Stimulated activated CD8-positive, alpha-beta memory T cell treated with anti-CD3 and anti-CD28 coated beads, Interleukin-4, amount 100 ng/mL, for 1 hour (primary cell): ENCODE measurements at regions not wholly inside any gene's neighbourhood (a gene's known extent, or its start where the extent isn't known, plus 50 kb on each side); places are given as distances from the start of the nearest gene placed in this dataset.

Experiments
- DNase-seq, 2 donors: peaks; one replicate each; pipeline ENCODE4 v3.0.0-alpha.2; 2020; ENCODE audit warnings: low read depth in 2 of 2, low spot score in 1 of 2

DNA sequence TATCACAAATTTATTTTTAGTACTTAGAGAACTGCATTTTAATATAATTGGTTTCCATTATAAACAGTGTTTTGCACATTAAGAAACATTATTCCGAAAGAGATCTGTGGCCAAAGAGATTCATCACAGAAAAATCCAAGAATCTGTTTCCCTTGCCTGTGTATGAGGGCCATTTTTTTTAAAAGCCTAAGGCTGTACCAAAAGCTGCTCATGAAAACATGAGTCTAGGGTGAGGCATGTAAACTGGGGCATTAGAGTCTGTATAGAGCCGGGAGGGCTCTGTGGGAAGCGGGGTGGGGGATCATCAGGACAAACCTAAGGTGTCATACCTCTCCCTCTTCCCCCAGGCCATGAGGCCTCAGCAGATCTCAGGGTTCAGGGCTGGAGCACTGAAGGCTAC, 223.8 kb downstream of the FBXO15 start:
- DNase-seq, result no peak

DNA sequence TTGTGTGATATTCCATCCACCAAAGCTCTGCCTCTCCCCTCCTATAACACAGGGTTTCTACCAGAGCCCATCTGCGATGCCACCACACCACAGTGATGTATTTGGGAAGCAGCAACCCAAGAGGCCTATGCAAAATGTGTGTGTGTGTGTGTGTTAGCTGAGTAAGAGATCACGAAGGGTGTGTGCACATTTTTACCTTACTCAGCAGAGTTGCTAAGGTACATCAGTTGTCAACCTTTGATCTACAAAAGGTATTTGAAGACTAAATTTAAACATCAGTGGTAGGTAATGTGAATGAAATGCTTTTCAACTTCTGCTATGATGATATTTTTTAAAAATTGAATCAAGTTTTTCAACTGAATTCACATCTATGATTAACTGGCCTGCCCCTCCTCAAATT, 227.6 kb downstream of the FBXO15 start:
- DNase-seq, result no peak

DNA sequence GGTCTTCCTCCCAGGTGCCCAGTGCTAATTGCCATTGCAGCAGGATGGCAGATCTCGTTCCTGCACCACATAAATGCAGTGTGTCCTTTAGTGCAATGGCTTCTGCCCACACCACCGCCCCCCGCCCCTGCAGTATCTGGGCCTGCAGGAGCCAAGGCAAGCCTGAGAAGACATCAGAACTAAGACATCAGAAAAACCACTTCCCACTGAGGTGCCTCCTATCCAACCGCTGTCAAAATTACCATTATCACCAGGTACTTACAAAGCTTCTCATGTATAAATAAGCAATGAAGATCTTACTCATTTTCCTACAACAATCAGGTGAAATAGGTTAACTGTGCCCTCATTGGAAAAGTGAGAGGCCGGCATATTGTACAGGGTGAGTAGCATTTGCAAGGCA, 228.8 kb downstream of the FBXO15 start:
- DNase-seq, result no peak

DNA sequence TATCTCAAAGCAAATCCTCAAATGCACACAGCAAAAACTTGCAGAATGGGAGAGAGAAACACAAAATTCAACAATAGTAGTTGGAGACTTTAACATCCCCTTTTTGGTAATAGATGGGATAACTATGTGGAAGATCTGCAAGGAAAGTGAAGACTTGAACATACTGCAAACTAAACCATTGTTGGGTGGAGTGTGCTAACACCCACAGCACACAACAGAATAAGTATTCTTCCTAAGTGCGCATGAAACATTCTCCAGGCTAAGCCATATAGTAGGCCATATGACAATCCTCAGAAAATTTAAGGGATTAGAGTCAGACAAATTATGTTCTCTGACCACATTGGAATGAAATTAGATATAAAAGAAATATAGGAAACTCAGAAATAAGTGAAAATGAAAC, 230.6 kb downstream of the FBXO15 start:
- no peak for DNase-seq

DNA sequence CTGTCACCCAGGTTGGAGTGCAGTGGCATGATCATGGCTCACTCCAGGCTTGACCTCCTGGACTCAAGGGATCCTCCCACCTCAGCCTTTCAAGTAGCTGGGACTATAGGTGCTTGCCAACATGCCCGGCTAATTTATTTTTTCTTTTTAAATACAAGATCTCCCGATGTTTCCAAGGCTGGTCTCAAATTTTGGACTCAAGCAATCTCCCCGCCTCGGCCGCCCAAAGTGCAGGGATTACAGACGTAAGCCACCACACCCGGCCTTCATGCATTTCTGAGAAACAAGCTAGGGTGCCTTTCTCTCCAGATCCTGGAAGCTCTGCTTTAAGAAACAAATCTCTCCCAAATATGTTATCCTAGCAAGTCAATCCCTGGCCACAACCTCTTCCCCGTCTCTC, 234.1 kb downstream of the FBXO15 start:
- DNase-seq, result no peak

DNA sequence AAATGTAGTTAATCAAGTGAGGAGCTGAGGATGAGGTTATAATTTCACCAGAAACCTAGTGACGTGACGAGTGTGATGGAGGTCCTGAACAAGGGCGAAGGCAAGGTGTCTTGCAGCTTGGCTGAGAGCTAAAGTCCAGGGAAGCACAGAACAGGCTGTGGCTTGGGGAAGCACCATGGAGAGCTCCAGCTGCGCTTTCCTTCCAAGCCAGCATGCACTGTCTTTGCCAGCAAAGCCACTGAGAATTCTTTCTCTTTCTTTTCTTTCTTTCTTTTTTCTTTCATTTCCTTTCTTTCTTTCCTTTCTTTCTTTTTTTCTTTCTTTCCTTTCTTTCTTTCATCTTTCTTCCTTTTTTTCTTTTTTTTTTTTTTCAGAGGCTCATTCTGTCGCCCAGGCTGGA, 239.3 kb downstream of the FBXO15 start:
- DNase-seq, result no peak

DNA sequence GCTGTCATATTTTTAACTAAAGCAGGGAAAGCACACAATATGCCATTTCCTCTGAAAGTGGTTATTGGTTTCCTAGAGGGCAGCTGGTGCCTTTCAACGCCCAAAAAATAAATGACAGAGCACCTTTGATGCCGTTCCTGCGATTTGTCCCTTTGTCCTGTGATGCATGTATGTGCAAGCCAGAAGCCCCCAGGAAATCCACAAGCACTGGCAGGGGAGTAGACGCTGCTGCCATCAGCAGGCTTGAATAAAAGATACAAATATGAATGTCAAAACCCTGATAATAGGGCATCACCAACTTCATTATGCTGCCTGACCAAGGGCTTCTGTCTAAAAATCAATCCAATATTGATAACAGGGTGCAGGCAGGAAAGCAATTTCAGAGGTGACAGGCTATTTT, 246.1 kb downstream of the FBXO15 start:
- DNase-seq, result no peak

DNA sequence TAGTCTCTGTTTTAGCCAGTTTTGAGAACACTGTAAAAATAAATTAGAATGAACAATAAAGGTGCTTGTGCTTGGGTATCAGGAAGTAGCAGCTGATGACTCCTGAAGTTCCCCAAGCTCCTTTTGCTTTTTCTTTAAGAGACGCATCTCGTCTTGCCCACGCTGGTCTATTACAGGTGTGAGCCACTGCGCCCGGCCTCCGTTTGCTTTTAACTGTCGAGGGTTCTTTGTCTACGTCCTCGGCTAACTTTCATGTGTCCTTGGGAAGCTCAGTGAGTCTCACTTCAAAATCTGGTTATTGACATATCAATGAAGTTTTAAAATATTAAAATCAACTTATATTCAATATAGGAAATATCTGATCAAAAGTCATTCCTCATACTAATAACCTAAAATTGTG, 246.5 kb downstream of the FBXO15 start:
- DNase-seq, result no peak

DNA sequence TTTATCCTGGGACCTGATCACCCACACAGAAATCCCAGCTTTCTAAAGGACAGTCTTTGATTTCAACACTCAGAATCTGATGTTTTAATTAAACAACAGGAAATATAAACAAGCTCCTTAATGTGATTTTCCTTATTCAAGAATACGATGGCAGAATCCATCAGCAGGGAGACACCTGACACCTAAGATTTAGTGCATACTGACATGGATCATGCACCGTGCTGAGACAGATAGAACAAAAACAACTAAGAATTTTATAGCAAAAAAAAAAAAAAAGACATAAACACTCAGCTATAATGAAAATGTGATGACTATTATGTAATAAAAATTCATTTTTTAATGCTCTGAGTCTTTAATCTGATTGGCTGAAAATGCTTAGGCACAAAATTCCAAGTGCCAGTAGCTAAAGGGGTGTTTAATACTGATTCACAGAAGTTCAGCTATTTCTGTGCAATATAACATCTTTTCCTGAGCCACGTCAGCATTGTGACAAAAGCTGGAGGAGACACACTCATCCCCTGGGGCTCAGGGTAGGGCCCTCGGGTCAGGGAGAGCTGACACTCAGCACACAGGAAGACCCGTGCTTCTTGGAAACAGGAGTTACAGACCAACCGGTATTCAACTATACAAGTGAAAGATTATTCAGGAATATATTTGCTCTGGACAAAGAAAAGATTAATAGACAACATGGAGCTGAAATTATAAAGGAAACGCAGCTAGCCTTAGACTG, 247.4 kb downstream of the FBXO15 start:
- no peak for DNase-seq

DNA sequence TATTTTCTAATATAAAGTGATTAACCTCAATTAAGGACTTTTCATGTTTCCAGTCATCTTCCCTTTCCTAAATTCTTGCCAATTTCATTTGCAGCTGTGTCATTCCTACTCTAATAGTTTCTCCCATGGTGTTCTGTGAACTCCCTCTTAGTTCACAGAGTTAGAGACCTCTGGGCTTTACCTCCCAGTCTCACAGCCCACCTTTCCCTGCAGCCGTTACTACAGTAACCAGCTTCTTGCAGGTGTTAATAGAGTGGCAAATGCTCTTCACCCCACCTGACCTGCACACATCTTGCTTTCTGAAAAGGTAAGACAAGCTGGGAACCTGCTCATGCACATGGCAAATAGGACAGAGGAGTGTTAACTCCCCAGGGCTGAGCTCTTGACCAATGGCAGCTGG, 250.1 kb downstream of the FBXO15 start:
- no peak for DNase-seq

DNA sequence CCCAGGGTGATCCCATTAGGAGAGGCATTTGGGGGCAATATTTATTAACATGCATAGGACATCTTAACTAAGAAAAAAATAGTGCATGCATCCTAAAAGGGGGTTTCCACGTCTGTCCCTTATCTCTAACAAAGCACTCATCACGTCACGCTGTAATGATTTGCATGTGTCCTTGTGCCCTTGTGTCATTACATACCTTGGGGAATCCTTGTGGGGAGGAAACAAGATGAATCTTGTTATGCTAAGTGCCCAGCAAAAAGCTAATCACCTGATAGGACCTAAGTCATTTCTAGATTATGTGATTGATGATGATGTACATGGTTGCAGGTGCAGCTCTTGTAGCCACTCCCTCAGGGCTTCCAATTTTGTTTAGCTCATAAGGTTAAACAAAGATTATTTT, 250.9 kb downstream of the FBXO15 start:
- no peak for DNase-seq

DNA sequence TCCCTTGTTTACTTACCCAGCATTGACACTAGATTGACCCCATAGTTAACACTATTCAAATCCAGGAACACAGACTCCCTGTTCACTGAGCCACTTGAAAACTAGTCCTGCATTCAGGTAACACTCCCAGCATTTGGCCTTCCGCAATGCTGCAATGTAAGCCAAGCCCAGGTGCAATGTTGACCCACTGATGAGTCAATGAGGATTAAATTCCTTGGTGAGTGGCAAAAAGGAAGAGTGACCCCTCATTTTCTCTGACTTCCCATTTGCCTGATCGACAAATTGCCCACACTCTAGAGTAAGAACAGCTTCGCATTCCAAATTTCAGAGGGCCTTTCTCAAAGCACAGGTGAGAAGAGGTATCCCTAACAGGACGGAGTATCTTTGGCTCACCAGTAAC, 251.9 kb downstream of the FBXO15 start:
- no peak for DNase-seq

DNA sequence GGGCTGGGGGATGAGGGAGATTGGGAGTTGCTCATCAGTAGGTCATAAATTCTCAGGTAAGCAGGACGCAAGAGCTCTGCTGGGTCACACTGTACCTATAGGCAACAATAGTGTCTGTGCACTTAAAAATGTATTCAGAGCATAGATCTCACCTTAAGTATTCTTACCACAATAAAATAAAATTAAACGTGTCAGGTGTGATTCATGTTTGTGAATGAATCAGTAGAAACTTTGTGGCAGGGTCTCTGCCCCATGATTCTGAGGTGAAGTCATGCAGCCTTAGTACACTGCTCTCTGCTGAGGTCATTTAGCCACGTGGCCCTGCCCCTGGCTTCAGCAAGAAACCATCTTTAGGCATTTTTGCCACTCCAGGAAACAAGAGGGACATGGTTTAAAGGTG, 253.8 kb downstream of the FBXO15 start:
- no peak for DNase-seq

DNA sequence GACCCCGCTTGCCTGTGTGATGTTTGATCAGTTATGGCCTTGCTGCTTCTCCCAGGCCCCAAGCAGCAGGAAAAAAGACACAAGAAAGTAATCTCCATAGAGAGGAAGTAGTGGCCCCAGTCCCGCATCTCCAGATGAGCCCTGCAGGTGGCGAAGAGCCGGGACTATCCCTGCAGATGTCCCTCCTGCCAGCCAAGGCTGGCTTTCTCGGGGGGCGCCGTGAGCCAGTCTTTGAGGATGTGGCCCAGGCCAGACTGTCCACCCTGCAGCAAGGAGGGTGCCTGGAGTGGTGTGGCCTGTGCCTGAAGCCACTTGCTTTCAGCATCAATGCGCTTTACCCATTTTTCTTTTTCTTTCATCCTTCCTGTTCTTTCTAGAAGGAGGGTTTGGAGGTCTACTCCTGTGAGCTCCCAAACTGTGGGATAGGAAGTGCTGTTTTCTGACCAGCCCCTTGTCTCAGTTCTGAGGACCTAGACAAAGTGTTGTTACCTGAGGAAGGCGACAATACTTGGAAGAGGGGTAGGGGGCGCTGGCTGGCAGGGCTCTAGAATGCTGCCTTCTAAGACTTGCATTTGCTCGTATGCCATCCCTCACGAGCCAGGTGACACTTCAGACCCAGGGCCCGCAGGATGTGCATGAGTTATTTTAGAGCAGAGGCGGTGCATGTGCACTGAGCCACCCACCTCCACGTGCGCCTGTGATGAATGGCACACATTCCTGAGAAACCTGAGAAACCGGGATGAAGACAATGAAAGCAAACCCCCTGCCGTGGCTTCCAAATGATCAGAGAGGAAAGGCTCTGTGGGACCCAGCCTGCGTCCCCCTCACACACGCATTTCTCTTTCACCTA, 255.8 kb downstream of the FBXO15 start:
- DNase-seq, result no peak

DNA sequence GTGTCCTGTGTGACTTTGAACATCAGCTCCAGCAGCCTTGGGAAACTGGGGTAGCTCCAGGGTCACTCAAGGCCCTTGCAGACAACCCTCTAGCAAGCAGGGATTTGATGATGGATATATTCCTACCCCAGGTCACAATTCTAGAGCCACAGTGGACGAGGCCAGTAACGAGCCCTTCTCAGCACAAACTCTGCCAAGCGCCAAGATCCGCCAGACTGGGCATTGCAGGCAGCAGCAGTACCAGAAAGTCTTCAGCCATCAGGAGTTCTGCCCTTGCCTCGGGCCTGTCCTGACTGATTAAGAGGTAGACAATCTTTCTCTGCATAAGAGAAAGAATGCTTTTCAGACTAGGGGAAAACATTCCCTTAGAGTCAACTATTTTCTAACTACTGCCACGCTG, 259.1 kb downstream of the FBXO15 start:
- DNase-seq, result no peak

DNA sequence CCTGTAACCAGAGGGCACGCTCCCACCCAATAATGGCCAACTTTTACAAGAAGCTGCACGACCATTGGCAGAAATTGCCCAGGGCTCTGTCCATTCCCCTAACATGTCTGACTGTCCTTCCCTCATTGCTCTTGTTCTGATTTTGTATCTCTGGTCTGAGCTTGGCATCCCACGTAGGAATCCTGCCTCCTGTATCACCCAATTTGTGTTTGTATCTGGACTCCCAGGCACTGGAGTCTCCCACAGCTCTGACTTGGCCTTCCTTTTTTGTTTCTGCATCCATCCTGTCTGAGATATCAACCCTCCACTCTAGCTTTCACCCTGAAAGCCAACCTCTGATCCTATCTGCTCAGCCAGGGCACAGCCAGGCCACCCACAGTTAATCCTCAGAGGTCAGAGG, 259.8 kb downstream of the FBXO15 start:
- DNase-seq, result no peak

DNA sequence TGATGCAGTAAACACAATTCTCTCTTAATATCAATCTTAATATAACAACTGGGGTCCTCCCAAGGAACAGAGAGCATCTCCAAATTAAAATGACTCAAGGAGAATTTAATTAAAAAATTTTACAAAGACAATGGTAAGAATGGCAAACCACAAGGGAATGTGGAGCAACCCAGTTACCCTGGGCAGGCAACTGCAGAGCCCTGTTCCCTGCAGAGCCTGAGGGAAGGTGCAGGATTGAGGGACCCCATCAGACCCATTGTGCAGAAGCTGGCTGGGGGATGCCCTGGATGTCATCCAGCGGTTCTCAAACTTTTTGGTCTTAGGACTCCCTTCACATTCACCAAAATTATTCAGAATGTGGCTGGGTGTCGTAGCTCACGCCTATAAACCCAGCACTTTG, 262.8 kb downstream of the FBXO15 start:
- DNase-seq, result no peak

DNA sequence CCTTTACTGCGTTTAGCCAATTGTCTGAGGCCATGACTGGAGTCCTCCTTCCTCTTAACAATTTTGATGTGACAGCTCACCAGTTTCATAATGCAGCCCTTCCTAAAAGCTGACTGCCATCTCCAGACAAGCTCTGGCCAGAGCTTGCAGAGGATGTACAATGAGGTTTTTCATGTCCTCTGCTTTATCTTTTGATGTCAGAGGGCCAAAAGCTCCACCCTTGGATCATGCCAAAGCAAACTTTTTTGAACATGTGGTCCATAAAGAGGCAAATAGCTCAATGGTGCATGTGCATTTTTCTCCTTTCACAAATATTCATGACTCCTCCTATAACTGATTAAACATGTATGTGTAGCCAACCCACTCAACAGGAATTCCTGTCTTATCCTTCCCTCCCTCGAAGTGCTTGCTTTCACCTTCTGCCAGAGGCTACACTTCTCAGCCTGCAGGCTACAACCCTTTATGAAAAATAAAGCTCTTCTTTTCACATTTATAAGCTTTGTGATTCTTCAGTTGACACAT, 266.2 kb downstream of the FBXO15 start:
- no peak for DNase-seq

DNA sequence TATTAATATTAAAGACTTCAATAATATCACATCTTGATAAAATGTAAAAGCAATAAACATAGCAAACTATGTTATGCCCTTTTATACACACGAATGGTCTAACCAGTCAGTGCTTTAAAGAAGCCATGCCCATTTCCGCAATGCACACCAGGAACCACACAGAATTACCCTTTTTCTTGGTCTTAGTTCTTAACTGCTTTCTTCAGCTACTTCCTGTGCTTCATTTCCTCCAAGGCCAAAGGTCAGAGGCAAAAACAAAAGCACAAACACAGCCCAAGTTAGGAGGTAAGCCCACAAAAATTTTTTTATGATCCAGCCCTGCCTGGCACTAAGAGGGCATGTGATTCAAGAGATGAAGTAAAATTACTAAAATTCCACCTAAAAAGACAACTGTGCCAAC, 267.2 kb downstream of the FBXO15 start:
- no peak for DNase-seq

DNA sequence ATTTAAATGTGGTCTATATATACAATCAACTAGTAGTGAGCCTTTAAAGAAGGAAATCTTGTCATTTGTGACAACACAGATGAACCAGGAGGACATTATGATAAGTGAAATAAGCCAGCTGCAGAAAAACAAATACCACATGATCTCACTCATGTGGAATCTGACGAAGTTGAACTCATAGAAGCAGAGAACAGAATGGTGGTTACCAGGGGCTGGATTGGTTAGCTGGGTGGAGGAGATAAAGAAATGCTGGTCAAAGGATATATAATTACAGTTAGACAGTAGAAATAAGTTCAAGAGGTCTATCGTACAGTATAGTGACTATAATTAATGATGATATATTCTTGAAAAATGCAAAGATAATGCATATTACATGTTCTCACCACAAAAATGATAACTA, 267.9 kb downstream of the FBXO15 start:
- no peak for DNase-seq

DNA sequence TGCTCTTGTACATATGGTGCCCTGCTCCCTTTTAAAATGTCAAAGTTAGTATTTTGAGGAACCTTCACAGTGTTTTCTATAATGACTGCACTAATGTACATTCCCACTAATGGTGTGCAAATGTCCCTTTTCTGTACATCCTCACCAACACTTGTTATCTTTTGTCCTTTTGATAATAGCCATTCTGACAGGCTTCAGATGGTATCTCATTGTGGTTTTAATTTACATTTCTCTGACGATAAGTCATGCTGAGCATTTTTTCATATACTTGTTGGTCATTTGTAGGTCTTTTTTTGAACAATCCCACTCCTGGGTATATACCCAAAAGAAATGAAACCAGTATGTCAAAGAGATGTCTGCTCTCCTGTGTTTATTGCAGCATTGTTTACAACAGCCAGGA, 268.3 kb downstream of the FBXO15 start:
- DNase-seq, result no peak

DNA sequence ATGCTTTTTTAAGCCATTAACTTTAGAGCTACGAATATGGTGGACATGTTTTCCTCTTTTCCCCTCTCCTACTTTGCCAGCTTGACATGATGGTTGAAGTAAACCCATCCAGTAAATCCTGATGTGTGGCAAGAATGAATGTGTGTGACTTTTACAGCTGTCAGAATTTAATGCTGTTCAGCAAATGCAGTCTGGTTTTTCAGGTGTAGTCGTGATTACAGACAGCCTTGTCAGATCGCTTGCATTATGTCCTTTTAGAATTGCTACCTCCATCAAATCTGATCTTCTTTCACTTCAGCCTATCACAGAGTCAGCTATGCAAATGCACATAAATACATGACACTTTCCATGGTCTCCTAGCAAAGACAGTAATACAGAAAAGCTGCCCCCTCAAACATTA, 278.5 kb downstream of the FBXO15 start:
- no peak for DNase-seq

DNA sequence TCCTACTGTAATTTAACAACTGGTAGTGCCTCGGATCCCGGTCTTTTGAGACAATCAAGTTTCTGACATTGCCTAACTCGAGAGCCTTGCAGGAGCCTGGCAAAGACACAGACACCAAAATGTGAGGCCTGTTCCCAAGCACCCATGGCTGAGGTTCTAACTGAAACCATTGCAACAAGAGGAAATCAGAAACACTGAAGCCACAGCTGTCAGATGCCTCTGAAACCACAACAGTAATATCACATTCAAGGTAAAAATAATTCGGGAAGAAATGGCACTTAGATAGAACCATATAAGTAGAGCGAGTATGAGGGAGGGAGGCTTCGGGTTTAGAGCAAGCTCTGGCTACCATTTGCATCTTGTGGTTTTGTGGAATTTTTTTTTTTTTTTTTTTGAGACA, 285.9 kb downstream of the FBXO15 start:
- no peak for DNase-seq
